ENCODE measurements at regions not wholly inside any gene's neighbourhood (a gene's known extent, or its start where the extent isn't known, plus 50 kb on each side); places are given as distances from the start of the nearest gene placed in this dataset.
"Not testable (repeated sequence)": the region's sequence is repeated elsewhere in the genome, so short reads cannot be mapped to it uniquely, and the experiment has no call there.

DNA sequence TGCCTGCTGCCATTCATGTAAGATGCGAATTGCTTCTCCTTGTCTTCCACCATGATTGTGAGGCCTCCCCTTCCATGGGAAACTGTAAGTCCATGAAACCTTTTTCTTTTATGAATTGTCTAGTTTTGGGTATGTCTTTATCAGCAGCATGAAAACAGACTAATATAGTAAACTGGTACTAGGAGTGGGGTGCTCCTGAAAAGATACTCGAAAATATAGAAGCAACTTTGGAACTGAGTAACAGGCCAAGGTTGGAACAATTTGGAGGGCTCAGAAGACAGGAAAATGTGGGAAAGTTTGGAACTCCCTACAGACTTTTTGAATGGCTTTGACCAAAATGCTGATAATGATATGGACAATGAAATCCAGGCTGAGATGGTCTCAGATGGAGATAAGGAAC lies 53.8 kb upstream of the SPATA16 start:
- TF ChIP-seq POLR2A (IDR thresholded peaks at IDR 0.05): not testable (repeated sequence)
- TF ChIP-seq, protein P1, sequence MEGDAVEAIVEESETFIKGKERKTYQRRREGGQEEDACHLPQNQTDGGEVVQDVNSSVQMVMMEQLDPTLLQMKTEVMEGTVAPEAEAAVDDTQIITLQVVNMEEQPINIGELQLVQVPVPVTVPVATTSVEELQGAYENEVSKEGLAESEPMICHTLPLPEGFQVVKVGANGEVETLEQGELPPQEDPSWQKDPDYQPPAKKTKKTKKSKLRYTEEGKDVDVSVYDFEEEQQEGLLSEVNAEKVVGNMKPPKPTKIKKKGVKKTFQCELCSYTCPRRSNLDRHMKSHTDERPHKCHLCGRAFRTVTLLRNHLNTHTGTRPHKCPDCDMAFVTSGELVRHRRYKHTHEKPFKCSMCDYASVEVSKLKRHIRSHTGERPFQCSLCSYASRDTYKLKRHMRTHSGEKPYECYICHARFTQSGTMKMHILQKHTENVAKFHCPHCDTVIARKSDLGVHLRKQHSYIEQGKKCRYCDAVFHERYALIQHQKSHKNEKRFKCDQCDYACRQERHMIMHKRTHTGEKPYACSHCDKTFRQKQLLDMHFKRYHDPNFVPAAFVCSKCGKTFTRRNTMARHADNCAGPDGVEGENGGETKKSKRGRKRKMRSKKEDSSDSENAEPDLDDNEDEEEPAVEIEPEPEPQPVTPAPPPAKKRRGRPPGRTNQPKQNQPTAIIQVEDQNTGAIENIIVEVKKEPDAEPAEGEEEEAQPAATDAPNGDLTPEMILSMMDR (IDR thresholded peaks at IDR 0.05): not testable (repeated sequence)
